Skin of body (tissue), 1 donor: ENCODE measurements at regions not wholly inside any gene's neighbourhood (a gene's known extent, or its start where the extent isn't known, plus 50 kb on each side); places are given as distances from the start of the nearest gene placed in this dataset.

Experiments used
- DNase-seq: peaks from one replicate; lab custom pipeline; 2025; lab: John Stamatoyannopoulos, UW

DNA sequence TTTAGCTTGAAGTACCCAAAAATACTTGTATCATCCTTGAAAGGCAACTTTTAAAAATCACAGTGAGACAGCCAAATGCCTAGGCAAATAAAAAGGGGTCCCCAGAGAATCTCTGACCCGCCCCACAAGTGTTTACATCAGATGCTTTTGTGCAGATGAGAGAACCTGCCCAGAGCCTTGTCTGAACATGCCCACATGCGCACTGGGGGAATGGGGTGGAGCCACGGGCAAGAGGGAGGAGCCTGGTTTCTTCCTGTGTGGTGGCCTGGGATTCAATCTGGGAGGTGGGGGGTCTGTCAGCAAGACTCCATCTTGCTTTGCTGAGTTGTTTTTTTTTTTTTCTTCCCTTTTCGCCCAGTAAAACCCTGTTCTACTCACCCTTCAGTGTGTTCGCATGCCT lies 381.7 kb upstream of the CCDC196 start:
- DNase-seq = no peak

DNA sequence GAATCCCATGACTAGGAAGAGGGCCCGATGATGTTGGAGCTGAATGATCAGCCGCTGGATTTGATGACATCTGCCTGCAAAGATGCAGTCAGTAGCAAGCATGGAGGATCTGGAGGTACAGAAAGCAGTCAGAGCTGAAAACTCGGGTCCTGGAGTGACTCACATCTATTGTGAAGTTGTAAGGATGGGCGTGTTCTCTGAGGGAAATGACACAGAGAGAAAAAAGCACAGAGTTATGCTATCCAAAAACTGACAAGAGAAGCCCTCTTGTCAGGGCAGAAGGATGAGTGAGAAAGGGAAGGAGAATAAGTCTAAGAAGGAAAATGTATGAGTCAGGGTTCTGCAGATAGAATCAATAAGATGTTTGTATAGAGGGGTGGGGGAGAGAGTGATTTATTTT lies 380.4 kb upstream of the CCDC196 start:
- DNase-seq = no peak

DNA sequence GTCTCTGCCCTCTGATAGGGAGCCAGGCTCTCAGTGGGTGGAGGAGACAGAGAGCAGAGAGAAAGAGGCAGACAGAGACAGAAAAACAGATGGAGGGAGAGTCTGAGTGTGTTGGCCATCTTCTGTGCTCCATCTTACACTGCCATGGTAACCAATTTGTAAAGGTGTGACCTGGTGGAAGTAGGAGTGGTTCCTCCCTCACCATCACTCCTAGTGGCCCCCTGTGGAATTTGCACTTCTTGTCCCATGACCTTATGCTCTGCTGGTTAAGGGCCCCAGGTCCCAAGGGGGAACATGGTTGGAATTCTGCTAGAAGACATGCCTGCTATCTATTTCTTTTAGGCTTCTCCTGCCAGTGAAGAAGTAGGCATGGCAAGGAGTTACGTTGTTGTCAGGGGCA lies 376.7 kb upstream of the CCDC196 start:
- no peak for DNase-seq

GRCh38 chr14:66111891-66112290 lies 374.3 kb upstream of the CCDC196 start:
- DNase-seq = no peak

DNA sequence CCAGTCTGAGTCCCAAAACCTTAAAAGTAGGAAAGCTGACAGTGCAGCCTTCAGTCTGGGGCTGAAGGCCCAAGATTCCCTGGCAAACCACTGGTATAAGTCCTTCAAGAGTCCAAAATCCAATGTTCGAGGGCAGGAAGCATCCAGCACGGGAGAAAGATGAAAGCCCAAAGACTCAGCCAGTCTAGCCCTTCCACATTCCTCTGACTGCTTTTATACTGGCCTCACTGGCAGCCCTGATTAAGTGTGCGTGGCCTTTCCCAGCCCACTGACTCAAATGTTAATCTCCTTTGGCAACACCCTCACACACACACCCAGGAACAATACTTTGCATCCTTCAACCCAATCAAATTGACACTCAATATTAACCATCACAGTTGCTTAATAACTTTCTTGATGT lies 372.1 kb upstream of the CCDC196 start:
- no peak for DNase-seq

- DNase-seq = no peak
Observed at GRCh38 chr14:66115740-66116502, 370.2 kb upstream of the CCDC196 start.

- DNase-seq = no peak
Observed at GRCh38 chr14:66116732-66117131, 369.4 kb upstream of the CCDC196 start.

- DNase-seq = no peak
Observed at GRCh38 chr14:66117600-66117999, 368.6 kb upstream of the CCDC196 start.

DNA sequence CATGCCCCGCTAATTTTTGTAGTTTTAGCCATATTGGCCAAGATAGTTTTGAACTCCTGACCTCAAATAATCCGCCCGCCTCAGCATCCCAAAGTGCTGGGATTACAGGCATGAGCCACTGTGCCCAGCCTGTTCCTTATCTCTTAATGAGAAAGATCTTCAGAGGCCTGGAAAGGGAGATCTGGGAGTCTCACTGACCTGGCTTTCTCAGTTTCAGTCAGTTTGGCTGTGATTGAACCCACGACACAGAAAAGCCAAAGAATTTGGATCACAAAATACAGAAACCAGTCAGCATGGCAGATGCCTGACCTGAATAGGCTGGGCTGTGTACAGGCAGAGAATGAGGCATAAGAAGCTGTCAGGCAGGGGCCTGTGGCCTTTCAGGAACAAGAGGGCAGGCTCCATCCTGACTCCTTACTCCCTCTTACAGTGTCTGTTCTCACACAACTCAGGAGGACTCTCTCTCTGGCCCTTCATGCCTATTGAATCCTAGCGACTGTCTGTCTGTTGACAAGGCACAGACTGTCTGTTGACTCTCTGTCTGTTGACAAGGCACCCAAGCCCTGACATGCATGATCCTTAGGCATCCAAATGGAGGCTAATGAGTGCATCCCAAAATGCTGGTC lies 366.5 kb upstream of the CCDC196 start:
- no peak for DNase-seq

- DNase-seq = no peak
Observed at GRCh38 chr14:66120402-66120801, 365.8 kb upstream of the CCDC196 start.

DNA sequence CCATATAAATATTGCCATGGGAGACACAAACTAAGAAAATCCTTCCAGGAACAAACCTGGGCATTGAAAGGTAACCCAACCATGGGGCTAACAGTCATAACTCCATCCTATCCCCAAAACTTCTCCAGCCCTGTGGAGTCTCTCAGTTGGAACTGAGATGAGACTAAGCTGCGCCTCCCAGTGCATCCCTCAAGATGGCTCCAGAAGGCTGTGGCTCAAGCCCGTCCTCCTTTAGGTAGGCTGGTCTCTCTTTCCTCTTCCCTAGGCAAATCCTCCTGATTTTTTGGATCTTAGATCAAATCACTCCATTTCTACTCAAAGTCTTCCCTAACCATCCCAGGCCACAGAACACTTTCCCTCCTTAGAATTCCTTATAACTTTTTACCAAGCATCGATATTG lies 364.3 kb upstream of the CCDC196 start:
- no peak for DNase-seq

GRCh38 chr14:66129224-66129623 lies 356.9 kb upstream of the CCDC196 start:
- DNase-seq = no peak

- DNase-seq = no peak
Observed at GRCh38 chr14:66131111-66131510, 355.1 kb upstream of the CCDC196 start.

DNA sequence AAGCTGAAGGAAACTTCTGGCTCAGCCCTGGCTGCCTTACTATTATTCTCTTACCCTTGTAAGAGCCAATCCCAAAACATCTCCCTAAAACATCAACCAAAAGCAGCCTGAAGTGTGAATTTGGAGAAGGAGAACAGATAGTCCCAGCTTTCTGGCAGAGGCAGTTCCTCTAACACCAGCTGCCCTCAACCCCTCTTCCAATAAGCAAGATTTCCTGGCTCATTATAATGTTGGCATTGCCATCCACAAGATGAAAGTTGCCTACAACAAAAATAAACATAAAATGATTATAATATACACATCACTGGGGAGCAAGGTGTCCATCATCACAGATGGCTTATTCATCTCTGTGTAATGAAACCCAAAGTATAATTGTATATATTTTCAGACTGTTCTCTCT lies 352.5 kb upstream of the CCDC196 start:
- no peak for DNase-seq

DNA sequence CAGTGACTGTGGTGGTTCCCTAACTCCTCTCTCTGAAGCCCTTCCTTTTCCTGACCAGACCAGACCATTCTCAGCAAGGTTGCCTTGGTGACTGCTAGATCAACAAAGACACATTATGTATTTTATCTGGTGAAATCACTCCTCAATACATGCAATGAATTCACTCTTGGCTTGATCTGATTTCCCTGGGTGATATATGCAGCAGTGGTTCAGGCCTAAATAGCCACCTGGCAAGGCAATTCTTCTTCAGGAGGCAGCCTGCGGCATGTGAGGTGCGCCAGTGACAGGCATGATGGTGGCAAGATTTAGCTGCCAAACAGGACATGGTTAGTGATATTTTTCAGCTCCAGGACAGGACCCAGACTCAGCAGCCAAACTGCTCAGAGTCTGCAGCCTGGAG lies 350.3 kb upstream of the CCDC196 start:
- DNase-seq = peak; percentile 33

DNA sequence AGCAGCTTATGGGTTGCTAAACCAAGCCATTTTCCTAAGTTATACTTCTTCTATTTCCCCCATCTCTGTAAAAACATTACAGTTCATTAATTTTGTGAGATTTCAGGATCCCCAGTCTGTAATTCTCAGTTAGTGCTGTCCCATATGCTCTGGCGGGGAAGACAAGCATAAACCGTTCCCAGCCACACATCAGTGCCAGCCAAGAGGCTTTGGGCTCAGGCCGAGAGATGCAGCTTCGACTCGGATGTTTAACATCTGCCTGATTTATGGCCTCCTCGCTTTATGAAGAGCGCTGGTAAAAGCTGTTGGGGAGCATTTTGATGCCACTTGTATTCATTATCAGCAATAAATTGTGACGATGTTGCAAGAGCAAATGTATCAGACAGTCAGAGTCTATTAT lies 349.1 kb upstream of the CCDC196 start:
- DNase-seq = peak; percentile 62

GRCh38 chr14:66139432-66139831 lies 346.7 kb upstream of the CCDC196 start:
- no peak for DNase-seq

DNA sequence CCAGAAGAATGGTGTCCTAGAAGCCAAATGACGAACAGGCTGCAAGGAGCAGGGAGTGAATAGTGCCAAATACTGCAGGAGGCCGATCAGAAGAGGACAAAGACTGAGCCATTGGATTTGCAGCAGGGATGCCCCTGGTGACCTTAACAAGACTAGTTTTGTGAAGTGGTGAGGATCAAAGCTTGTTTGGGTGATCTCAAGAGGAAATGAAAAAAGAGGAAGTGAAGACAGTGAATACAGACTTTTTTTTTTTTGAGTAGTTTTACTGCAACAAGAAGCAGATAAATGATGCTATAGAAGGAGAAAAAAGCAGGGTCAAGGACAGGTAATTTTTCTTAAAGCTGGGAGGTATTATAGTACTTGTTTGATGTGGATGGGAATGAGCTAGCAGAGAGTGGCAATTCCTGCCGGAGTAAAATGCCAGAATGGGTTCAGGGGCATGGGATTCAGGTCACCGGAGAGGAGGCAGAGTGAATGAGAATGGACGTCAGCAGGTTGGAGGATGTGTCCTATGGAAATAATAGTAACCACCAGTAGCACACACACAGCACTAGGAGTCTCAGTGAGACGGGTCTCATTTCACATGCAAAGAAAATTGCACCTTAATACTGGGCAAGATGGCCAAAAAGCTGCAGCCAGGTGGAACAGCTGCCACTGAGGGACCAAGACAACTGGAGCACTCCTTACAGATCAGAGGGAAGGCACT lies 345.8 kb upstream of the CCDC196 start:
- no peak for DNase-seq

GRCh38 chr14:66140963-66141362 lies 345.2 kb upstream of the CCDC196 start:
- no peak for DNase-seq

DNA sequence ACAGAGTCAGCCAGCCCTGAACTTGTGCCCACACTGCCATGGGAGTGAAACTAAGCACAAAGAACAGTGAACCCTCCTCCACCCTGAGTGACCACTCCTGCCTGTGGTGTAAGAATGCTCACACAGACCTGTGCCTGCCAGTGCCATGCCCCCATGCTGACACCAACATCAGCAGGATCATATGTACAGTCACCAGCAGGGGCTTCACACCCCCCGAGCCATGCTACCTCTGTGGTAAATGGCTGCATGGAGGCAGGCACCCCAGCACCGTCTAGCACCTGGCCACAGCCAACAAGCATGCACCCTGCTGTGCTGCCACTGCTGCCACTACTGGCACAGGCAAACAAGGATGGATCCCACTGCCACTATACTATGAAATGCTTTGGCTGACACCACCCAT lies 344.4 kb upstream of the CCDC196 start:
- DNase-seq = no peak

DNA sequence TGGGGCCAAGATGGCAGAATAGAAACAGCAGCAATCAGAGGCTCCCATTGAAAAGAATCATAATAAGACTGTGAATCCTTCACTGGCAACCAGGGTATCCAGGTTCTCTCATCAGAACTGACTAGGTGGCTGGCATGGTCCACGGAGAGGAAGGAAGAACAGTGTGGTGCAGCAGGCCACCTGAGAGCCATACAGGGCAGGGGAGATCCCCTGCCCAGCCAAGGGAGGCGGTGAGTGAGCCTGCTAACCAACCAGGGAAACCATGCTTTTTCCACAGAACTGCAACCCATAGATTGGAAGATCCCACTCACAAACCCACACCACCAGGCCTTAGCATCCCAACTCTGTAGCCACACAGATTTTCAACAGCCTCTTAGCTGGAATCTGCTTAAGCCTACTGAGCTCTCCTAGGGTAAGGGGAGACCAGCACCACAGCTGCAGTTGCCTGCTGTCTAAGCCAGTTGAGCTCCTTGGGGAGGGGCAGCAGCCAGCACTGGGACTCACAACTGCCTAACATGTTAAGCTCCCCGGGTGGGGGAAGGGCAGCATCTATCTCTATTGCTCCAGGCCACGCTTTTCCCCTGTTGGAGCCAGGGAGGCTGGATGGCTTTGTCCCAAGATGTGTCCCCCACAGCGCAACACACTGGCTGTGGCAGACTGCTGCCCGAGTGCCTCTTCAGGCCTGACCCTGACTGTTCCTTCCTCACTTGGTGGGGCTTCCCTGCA lies 342.6 kb upstream of the CCDC196 start:
- no peak for DNase-seq

DNA sequence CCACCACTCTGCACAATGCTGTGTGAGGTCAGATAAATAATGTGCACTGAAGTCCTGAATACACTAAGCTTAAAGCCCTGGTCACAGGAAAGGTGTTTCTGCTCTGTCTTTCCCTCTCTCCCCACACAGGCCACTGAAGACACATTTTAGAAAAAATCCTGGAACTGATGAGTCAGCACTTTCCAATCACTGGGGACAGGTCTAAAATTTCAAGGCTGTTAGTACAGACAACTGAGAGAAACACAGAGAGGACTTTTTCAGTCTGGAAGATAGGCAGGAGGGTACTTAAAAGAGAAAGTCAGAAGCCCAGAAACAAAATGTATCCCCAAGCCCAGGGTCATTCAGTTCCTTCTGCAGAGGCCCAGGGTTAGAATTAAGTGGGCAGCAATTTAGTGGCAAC lies 333.9 kb upstream of the CCDC196 start:
- DNase-seq = no peak
